GM04503 (cell line): ENCODE measurements at regions not wholly inside any gene's neighbourhood (a gene's known extent, or its start where the extent isn't known, plus 50 kb on each side); places are given as distances from the start of the nearest gene placed in this dataset.
A peak's percentile ranks its signal among the peaks of the same experiment; 100 is the strongest.

Experiments
- DNase-seq: peaks from one replicate; pipeline ENCODE4 v3.0.0-alpha.2; 2012; ENCODE audit warnings: low read depth

DNA sequence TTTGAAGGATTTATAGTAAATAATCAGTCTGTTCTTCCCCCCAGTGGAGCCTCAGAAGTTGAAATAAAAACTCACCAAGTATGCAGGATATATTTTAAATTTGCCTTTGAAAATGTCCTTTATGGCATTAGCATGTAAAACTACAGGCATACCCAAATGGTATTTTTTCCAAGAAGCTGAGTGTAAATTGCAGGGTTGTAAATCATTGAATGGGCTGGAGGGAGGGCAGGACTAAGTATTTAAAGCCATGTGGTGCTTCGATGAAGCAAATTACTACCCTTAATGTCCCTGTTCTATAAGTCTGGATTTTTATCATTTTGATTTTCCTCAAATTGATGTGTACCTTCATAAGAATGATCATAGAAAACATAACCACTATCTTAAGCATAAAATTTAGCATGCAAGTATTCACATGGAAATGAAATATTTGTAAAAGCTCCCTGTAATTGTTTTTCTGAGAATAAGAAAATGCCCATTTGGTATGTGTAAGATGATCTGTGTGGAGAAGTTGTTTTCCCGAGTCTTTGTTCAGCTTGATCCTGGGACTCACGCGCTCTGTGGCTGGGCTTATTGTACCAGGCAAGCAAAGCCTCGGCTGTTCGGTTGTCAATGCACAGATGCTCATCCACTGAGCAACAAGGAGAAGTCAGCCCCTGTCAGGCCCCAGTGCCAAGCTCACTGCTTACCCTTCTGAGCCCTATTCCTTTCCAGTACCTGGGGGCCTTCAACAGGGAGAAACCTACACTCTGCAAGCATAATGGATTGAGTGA lies 66.7 kb downstream of the CD164 start:
- no peak for DNase-seq

GRCh38 chr6:109314313-109314712 lies 68.0 kb downstream of the CD164 start:
- no peak for DNase-seq

DNA sequence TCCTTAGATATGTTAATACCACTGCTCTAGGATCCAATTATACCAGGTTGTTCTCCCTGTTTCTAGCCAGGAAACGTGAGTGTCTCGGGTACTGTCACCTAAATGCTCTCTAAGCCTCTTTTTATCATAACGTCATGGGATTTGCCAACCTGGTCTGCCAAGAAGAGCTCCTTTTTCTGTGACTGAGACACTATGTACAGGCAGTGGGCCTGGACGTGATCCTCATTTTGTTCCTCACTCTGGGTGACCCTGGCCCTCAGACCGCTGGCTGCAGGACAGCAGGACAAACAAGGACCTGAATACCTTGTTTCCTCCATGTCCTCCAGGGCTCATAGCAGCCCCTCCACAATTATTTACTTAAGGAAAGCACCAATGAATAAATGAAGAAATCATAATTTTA lies 69.1 kb downstream of the CD164 start:
- DNase-seq = no peak

DNA sequence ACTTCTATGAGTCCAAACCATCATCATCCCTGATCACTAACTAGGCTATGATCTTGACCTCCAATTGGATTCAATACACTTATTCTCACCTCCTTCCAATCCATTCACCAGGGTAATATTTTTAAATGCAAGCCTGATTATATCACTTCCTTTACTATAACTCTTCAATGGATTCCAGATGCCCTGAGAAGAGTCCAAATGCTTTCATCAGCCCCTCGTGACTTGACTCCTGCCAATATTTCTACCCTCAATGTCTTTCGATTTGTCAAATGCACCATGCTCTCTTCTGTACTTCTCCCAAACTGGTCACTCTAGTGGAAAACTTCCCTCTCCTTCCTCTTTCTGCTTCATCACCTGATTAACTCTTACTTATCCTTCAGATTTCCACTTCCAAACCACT lies 70.8 kb downstream of the CD164 start:
- DNase-seq = peak; percentile 19

DNA sequence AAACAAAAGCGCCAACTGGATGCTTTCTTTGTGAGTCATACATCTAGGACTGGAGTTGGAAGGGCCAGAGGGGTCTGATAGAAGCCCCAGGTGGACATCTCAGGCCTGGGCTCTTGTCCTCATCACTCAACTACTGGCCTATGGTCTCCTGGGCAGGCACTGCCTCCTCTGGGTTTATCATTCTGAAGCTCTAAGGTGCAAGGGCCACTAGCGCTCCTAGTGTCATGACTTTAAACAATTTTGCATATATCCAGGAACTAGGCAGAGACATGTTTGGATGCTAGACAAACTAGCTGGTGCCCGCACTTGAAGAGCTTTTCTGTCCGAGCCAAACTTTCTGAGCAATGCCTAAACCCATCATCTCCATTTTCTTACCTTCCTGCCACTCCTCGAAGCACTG lies 72.3 kb downstream of the CD164 start:
- no peak for DNase-seq

DNA sequence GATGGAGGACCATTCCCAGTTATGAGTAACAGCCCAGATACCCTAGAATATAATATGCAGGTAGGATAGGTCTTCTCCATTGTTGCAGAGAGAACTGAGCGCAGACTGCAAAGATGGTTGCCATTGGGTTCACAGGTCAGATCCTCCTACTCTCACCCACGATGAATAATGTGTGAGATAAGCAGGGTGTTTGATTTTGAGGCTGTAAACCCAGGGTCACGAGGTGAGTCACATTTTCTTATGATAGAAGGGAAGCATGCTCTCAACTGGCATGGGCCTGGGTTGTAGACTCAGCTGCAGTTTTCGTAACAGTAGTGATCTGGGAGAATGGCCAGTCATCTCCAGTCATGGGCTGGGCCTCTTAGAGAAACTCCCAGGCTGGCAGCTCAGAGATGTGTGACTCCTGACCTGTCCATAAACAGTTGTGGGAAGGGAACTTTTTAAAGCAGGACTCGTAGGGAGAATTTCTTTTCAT lies 74.2 kb downstream of the CD164 start:
- DNase-seq = peak; percentile 78

GRCh38 chr6:109306733-109307132 lies 75.5 kb downstream of the CD164 start:
- no peak for DNase-seq

GRCh38 chr6:109305028-109305427 lies 77.2 kb downstream of the CD164 start:
- DNase-seq = no peak

DNA sequence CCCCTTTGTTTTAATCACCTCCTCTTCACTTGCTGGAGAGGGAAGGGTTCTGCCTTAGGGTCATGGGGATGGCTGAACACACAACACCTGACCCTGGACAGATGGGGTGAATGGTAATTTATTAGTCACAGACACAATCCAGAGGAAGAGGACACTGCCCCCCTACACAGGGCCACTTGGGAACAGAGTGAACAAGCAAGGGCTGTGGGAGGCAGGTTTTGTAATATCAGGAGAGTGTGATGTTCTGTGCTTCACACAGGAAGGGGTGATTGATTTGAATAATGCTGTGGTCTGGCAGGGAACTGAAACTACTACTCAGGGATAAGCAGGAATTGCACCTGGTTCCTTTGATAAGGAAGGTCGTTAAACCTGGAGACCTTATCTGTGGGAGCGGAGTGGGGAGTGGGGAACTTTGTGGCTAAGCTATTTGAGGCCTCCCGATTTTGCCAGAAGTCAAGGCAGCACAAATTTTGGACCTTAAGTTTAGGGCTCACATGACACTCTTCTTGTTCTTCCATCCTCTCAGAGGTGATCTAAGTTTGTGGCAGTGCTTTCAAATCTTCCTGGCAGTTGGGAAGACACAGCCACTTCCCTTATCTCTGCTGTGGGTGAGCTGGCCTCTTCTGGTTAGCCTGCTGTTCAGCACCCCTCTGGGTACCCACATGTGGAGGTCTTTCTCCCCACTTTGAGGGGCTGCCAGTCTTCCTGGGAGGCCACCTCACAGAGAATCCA lies 77.8 kb downstream of the CD164 start:
- no peak for DNase-seq

- DNase-seq = no peak
Measured at GRCh38 chr6:109303640-109304283, 78.5 kb downstream of the CD164 start.

GRCh38 chr6:109303164-109303563 lies 79.1 kb downstream of the CD164 start:
- no peak for DNase-seq

- no peak for DNase-seq
Measured at GRCh38 chr6:109302176-109302575, 80.1 kb downstream of the CD164 start.

DNA sequence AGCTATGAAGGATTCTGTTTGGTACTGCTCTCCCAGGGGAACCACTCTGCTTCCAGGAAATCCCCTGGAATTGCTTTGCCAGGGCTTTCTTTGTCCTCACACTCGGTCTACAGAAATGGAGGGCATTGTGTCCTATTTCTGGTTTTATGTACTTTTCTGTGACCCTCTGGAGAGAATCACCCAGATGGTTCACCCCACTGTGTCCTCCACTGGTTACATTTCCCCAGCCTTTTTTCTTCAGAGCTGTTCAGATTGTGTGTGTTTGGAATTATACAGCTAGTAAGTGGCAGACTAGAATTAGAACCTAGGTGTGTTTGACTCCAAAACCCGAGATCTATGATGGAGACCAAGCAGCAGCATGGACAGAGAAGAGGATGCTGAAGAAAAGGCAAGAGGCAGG lies 80.8 kb downstream of the CD164 start:
- no peak for DNase-seq

GRCh38 chr6:109300874-109301273 lies 81.4 kb downstream of the CD164 start:
- DNase-seq = no peak

- DNase-seq = no peak
Measured at GRCh38 chr6:109299776-109300564, 82.3 kb downstream of the CD164 start.

- no peak for DNase-seq
Measured at GRCh38 chr6:109299265-109299607, 83.0 kb downstream of the CD164 start.

GRCh38 chr6:109298605-109299264 lies 83.5 kb downstream of the CD164 start:
- DNase-seq = no peak

DNA sequence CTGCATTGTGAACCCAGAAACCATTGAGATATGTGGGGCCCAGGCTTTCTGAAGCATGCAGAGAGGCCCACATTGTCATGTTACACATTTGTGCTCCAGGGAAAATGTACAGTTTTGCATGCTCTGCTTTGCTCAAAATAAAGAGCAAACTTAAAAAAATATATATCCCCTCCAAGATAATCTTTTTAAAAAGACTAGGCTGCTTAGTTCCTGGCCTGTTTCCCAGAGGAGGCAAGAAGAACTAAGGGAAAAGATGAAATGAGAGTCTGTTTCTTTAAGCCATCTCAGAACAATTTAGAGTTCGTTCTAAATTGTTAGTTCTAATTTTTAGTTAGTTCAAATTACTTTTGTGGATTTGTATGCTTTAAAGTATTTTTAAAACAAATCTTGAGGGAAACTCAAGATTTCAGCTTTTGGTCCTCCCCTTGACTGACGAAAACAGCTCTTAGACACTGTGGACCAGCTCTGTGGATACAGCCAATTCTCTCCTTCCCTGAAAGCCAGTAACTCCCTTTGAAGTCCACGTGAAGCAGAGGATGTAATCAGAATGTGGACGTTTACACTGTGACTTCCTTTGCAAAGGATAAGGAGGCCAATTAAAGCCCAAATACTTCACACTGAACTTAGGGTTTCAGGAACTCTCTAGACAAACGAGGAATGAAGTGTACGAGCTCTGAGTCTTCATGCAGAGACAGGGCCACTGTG lies 84.7 kb downstream of the CD164 start:
- DNase-seq = no peak

DNA sequence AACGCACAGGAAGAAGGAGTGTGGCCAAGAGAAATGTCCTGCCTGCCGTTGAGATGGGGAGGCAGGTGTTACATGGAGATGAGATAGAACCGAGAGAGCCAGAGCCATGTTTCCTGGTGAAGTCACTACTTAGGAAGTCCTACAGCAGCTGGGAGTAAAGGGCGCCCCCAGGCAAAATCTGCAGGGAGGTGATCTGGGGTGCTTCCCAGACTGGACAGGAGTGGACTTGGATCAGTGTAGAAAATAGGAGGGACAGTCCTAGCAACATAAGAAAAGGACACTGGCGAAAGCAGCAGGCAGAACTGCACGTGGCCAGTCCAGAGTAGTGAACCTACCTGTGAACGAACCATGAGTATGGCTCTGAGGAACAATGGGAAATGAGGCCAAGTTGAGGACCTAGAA lies 85.3 kb downstream of the CD164 start:
- no peak for DNase-seq

GRCh38 chr6:109296452-109296851 lies 85.8 kb downstream of the CD164 start:
- DNase-seq = no peak

DNA sequence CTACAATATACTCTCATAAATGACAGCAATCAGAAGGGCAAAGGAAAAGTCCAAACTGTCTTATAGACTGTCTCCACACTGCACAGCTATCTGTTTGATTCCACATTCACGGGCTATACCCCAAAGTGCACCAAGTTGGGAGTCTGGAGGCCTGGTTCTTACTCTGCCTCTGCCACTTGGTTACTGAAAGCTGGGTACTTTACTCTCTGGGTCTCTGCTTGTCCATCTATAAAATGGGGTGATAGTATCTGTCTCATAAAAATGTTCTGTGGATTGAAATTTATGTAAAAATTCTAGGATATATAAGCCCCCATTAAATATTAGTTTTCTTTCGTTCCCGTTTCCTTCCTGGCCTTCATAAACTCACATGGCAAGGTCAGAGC lies 86.5 kb downstream of the CD164 start:
- no peak for DNase-seq
